HPDE6-E6E7 (cell line): ENCODE measurements at regions not wholly inside any gene's neighbourhood (a gene's known extent, or its start where the extent isn't known, plus 50 kb on each side); places are given as distances from the start of the nearest gene placed in this dataset.
"Not testable (repeated sequence)": the region's sequence is repeated elsewhere in the genome, so short reads cannot be mapped to it uniquely, and the experiment has no call there.

ENCODE experiments used
- DNase-seq: peaks from one replicate; pipeline ENCODE4 v3.0.0; 2011; ENCODE audit warnings: missing footprints; ENCODE audit errors: extremely low spot score

GRCh38 chr1:196002906-196003305, 605.3 kb downstream of the KCNT2 start:
- peak; percentile 80 for DNase-seq

- not testable (repeated sequence) for DNase-seq
Observed at GRCh38 chr1:196002296-196002695, 605.9 kb downstream of the KCNT2 start.

- DNase-seq, result no peak
Observed at GRCh38 chr1:196001188-196001587, 607.1 kb downstream of the KCNT2 start.

GRCh38 chr1:195999022-195999421, 609.2 kb downstream of the KCNT2 start:
- no peak for DNase-seq

GRCh38 chr1:195981448-195982139, 626.6 kb downstream of the KCNT2 start:
- DNase-seq, result no peak

- no peak for DNase-seq
Observed at GRCh38 chr1:195979646-195980045, 628.6 kb downstream of the KCNT2 start.

- no peak for DNase-seq
Observed at GRCh38 chr1:195973311-195973904, 634.8 kb downstream of the KCNT2 start.

GRCh38 chr1:195971589-195971988, 636.7 kb downstream of the KCNT2 start:
- DNase-seq, result no peak

- DNase-seq, result no peak
Observed at GRCh38 chr1:195970209-195970608, 638.0 kb downstream of the KCNT2 start.

- no peak for DNase-seq
Observed at GRCh38 chr1:195965475-195965874, 642.8 kb downstream of the KCNT2 start.

- no peak for DNase-seq
Observed at GRCh38 chr1:195965036-195965435, 643.2 kb downstream of the KCNT2 start.

GRCh38 chr1:195964516-195964915, 643.7 kb downstream of the KCNT2 start:
- no peak for DNase-seq

GRCh38 chr1:195962051-195962450, 646.2 kb downstream of the KCNT2 start:
- no peak for DNase-seq

GRCh38 chr1:195960580-195960979, 647.7 kb downstream of the KCNT2 start:
- DNase-seq, result no peak

GRCh38 chr1:195958131-195958530, 650.1 kb downstream of the KCNT2 start:
- peak; percentile 61 for DNase-seq

- no peak for DNase-seq
Observed at GRCh38 chr1:195956845-195957244, 651.4 kb downstream of the KCNT2 start.

- DNase-seq, result no peak
Observed at GRCh38 chr1:195954848-195955247, 653.4 kb downstream of the KCNT2 start.

GRCh38 chr1:195951313-195951712, 656.9 kb downstream of the KCNT2 start:
- DNase-seq, result no peak

GRCh38 chr1:195948123-195948895, 659.9 kb downstream of the KCNT2 start:
- DNase-seq, result no peak

GRCh38 chr1:195946500-195946899, 661.7 kb downstream of the KCNT2 start:
- no peak for DNase-seq

- no peak for DNase-seq
Observed at GRCh38 chr1:195941795-195942194, 666.4 kb downstream of the KCNT2 start.

GRCh38 chr1:195941314-195941713, 666.9 kb downstream of the KCNT2 start:
- no peak for DNase-seq

- peak; percentile 13 for DNase-seq
Observed at GRCh38 chr1:195939844-195940243, 668.4 kb downstream of the KCNT2 start.
